GM19438 (cell line): ENCODE measurements at regions not wholly inside any gene's neighbourhood (a gene's known extent, or its start where the extent isn't known, plus 50 kb on each side); places are given as distances from the start of the nearest gene placed in this dataset.

ENCODE experiments used
- ATAC-seq: cut with Tn5 transposase; IDR thresholded peaks from one replicate; pipeline ENCODE4 v1.9.1; 2021; ENCODE audit warnings: low read depth; ENCODE audit not compliant: unreplicated experiment

GRCh38 chr11:112632866-112633505, 328.2 kb upstream of the NCAM1 start:
- no peak for ATAC-seq

GRCh38 chr11:112634551-112634950, 326.7 kb upstream of the NCAM1 start:
- ATAC-seq, result no peak

GRCh38 chr11:112634995-112635737, 326.1 kb upstream of the NCAM1 start:
- ATAC-seq, result no peak

- ATAC-seq, result no peak
These were observed 324.1 kb upstream of the NCAM1 start for GRCh38 chr11:112637076-112637475.

- no peak for ATAC-seq
These were observed 323.3 kb upstream of the NCAM1 start for GRCh38 chr11:112637876-112638275.

- no peak for ATAC-seq
These were observed 321.8 kb upstream of the NCAM1 start for GRCh38 chr11:112639469-112639868.

- ATAC-seq, result no peak
These were observed 317.8 kb upstream of the NCAM1 start for GRCh38 chr11:112643416-112643815.

- no peak for ATAC-seq
These were observed 316.6 kb upstream of the NCAM1 start for GRCh38 chr11:112644410-112645131.

GRCh38 chr11:112649856-112650255, 311.4 kb upstream of the NCAM1 start:
- ATAC-seq, result no peak

GRCh38 chr11:112650527-112650926, 310.7 kb upstream of the NCAM1 start:
- no peak for ATAC-seq

GRCh38 chr11:112651386-112651785, 309.8 kb upstream of the NCAM1 start:
- no peak for ATAC-seq

- ATAC-seq, result no peak
These were observed 308.3 kb upstream of the NCAM1 start for GRCh38 chr11:112652786-112653390.

GRCh38 chr11:112655371-112655770, 305.8 kb upstream of the NCAM1 start:
- no peak for ATAC-seq

- no peak for ATAC-seq
These were observed 304.3 kb upstream of the NCAM1 start for GRCh38 chr11:112656772-112657428.

- no peak for ATAC-seq
These were observed 302.8 kb upstream of the NCAM1 start for GRCh38 chr11:112658431-112658878.

GRCh38 chr11:112661146-112661545, 300.1 kb upstream of the NCAM1 start:
- ATAC-seq, result no peak

GRCh38 chr11:112661571-112661970, 299.6 kb upstream of the NCAM1 start:
- no peak for ATAC-seq

GRCh38 chr11:112662554-112662953, 298.7 kb upstream of the NCAM1 start:
- no peak for ATAC-seq

- no peak for ATAC-seq
These were observed 297.1 kb upstream of the NCAM1 start for GRCh38 chr11:112663947-112664634.

- no peak for ATAC-seq
These were observed 295.9 kb upstream of the NCAM1 start for GRCh38 chr11:112665291-112665690.
